HFF-Myc (cell line): ENCODE measurements at regions not wholly inside any gene's neighbourhood (a gene's known extent, or its start where the extent isn't known, plus 50 kb on each side); places are given as distances from the start of the nearest gene placed in this dataset.

Experiments used
- DNase-seq: peaks from one replicate; pipeline ENCODE4 v3.0.0-alpha.2; 2011; ENCODE audit warnings: low read depth; ENCODE audit errors: extremely low read depth
- H3K4me3 ChIP-seq: replicated peaks from 2 replicates; pipeline ENCODE4 v1.5.1; 2011; ENCODE audit warnings: low read depth, mild to moderate bottlenecking, control low read depth, low read length
- TF ChIP-seq, protein P1 (sequence below): IDR thresholded peaks from 2 replicates; pipeline ENCODE4 v1.5.1; 2012; ENCODE audit warnings: mild to moderate bottlenecking, low read depth, low read length, control low read depth; ENCODE audit errors: missing control alignments

DNA sequence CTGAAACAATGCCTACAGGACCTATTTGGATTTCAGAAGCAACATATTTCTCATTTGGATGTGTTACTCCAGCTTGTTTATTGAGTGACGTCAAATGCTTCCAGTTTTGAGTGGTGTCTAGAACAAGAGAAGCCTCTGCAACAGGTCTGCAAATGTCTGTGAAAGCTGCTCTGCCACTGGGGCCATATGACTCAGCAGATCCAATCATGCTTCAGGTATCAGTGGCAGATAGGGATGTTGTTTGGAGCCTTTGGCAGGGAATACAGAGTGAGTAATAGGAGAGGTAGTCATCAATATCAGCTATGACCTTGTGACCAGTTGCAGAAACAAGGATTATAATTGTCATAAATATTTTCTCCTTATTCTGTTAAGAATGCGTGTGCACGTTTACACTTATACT is 141.1 kb upstream of the ZXDA start:
- H3K4me3 ChIP-seq: no peak overlapping the region
- TF ChIP-seq, protein P1, sequence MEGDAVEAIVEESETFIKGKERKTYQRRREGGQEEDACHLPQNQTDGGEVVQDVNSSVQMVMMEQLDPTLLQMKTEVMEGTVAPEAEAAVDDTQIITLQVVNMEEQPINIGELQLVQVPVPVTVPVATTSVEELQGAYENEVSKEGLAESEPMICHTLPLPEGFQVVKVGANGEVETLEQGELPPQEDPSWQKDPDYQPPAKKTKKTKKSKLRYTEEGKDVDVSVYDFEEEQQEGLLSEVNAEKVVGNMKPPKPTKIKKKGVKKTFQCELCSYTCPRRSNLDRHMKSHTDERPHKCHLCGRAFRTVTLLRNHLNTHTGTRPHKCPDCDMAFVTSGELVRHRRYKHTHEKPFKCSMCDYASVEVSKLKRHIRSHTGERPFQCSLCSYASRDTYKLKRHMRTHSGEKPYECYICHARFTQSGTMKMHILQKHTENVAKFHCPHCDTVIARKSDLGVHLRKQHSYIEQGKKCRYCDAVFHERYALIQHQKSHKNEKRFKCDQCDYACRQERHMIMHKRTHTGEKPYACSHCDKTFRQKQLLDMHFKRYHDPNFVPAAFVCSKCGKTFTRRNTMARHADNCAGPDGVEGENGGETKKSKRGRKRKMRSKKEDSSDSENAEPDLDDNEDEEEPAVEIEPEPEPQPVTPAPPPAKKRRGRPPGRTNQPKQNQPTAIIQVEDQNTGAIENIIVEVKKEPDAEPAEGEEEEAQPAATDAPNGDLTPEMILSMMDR: no peak
- no peak for DNase-seq

DNA sequence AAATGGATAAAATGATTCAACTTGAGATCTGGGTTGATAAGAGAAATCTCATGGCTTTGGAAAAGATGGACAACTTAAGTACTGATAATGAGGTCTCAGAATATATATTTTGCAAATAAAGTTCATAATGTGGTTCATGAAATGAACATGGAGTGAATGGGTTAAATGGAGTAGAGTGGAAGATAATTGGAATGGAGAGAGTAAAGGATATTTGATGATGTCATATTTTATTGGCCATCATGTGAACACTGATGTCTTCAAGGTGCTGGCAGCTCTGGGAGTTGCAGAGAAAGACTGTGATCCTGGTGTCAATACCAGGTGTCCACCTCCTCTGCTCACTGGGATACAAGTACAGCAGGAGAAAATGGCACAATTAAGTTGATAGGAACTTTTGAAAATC is 133.9 kb upstream of the ZXDA start:
- no peak for DNase-seq
- TF ChIP-seq, protein P1: no peak
- H3K4me3 ChIP-seq: no peak overlapping the region

DNA sequence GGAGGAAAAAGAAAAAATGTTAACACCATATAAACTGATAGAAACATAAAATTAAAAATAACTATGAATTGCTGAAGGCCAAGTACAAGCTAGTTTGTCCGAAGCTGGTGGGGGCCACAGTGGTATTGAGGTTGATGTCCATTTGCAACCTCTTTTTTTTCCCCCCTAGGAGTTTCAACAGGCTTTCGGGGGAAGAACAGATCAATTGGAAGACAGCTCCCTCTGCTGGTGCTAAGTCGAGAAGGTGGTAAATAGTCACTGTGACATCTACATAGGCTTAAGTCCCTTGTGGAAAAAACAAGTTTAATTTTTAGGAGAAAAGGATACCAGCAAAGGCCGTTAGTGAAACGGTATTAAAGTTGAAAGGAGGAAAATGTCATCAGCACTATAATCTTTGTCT is 115.7 kb upstream of the ZXDA start:
- H3K4me3 ChIP-seq: no peak overlapping the region
- DNase-seq: no peak
- TF ChIP-seq, protein P1: peak; percentile 24

DNA sequence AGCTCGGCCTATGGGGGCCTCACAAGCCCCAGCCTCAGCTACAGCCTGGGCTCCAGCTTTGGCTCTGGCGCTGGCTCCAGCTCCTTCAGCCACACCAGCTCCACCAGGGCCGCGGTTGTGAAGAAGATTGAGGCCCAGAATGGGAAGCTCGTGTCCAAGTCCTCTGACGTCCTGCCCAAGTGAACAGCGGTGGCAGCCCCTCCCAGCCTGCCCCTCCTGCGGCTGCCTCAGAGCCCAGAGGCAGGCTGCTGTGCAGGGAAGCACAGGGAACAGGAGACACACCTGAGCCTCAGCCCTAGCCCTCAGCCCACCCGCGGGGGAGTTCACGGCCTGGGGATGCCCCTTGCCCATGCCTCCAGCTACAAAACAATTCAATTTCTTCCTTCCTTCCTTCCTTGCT is 75.7 kb upstream of the ZXDA start:
- no peak overlapping the region for H3K4me3 ChIP-seq
- DNase-seq: no peak
- TF ChIP-seq, protein P1: no peak

DNA sequence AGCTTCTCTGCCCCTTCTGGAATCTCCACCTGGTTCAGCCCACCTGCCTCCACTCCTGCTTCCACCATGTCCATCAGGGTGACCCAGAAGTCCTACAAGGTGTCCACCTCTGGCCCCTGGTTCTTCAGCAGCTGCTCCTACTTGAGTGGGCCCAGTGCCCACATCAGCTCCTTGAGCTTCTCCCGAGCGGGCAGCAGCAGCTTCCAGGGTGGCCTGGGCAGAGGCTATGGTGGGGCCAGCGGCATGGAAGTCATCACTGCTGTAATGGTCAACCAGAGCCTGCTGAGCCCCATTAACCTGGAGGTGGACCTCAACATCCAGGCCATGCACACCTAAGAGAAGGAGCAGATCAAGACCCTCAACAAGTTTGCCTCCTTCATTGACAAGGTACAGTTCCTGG is 74.4 kb upstream of the ZXDA start:
- TF ChIP-seq, protein P1: no peak
- DNase-seq: no peak
- no peak overlapping the region for H3K4me3 ChIP-seq

DNA sequence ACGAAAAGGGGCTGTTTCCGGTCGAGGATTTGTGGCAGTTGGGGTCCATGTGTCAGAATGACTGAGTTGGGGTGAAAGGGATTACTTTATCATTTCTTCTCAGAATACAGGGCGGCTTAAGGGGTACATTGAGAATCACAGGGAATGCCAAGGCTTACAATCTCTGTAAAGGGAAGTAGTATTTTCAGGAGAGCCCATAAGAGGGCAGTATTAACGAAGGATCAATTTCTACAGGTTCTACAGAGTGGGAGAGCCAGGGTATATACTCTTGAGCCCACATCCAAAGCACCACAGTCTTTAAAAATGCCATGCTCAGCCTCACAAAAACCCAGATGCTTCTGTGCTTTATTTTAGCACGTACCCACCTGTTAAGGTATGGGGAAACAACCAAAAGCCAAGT is 67.7 kb upstream of the ZXDA start:
- no peak overlapping the region for H3K4me3 ChIP-seq
- TF ChIP-seq, protein P1: no peak
- no peak for DNase-seq

DNA sequence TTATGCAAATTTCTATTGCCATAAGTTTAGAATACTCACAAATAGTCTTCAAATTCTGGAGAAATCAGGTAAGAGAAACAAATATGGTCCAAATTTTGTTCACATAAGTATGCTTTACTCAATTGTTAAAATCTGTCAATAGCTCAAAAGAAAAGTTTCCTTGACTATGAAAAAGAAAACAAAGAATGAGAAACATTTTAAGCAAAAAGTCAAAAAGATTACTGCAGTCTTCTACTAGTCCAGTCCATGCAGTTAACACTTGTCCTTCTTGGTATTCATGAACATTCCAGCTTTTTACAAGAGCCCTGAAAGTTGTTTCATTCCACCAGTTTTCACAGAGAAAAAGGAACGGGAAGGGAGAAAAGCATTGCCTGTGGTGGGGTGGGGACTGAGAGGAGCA is 54.7 kb upstream of the ZXDA start:
- DNase-seq: no peak
- no peak overlapping the region for H3K4me3 ChIP-seq
- TF ChIP-seq, protein P1: no peak
